GM12892 (cell line): ENCODE measurements at regions not wholly inside any gene's neighbourhood (a gene's known extent, or its start where the extent isn't known, plus 50 kb on each side); places are given as distances from the start of the nearest gene placed in this dataset.
"Not testable (repeated sequence)": the region's sequence is repeated elsewhere in the genome, so short reads cannot be mapped to it uniquely, and the experiment has no call there.

Source experiments
- DNase-seq: peaks from one replicate; pipeline ENCODE4 v3.0.0; 2011; ENCODE audit not compliant: insufficient read length
- FAIRE-seq: peaks from 2 replicates; lab custom pipeline; 2011; peaks lifted over from hg19 to GRCh38; lab: Jason Lieb, UNC
- POLR2A ChIP-seq: IDR thresholded peaks from 2 replicates; pipeline ENCODE4 v1.6.1; 2011; ENCODE audit warnings: low read depth, low read length, control low read depth
- POLR2AphosphoS5 ChIP-seq: IDR thresholded peaks from 2 replicates; pipeline ENCODE4 v1.6.1; 2011; ENCODE audit warnings: low read depth, low read length, control low read depth
- TAF1 ChIP-seq: IDR thresholded peaks from 2 replicates; pipeline ENCODE4 v1.6.1; 2011; ENCODE audit warnings: low read depth, mild to moderate bottlenecking, control low read depth, low read length, borderline replicate concordance

DNA sequence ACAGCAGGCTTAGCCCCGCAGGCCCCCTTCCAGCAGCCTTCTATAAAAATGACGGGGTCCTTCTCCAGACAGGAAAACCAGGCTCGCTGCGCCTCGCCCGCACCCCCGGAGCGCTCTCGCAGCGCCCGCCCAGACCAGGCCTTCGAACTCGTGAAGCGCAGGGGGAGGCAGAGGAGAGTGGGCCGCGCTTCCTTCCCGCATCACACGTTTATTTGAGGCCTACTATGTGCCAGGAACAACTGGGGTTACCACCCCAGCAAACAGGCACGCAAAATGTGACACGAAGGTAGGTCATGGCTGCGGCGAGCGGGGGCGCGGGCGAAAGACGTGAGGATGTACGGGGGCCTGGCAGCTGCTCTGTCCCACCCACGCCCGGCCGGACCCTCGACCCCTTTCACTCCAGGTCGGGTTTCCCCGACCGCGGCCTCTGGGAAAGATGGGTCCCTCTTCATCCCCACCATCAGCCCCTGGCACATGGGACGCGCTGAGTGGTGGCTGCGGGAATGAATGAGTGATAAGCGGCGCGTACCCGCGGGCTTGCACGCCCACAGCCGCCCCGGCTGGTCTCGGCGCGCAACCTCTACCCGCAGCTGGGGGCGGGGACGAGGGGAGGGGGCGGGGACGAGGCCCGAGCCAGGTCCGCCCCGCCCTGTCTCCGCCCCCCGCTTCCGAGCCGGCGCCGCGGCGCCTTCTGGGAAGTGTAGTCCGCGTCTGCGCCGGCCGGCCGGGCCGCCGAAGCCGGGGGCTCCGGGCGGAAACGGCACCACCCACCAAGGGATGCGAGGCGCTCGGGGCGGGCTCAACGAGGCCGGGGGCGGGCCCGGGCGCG, 59.1 kb downstream of the ZNF467 start:
- TF ChIP-seq POLR2AphosphoS5 (no peak), POLR2A (no peak), TAF1 (no peak)
- peak; percentile 85 for FAIRE-seq
- peak; percentile 91 for DNase-seq

DNA sequence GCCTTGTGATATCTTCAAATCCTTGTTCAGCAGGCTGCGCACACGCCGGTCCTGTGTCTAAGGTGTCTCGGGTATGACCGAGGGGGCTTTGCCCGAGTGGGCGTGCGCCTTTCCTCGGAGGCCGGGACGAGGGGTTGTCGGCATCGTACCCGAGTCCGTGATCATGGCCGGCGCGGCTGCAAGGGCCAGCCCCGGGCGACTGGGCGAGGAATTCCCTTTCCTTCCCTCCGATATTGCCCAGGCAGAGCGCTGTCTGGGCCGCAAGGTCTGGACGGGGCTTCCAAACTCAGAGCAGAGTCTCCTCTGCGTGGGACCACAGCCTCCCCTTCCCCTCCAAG, 59.7 kb downstream of the ZNF467 start:
- FAIRE-seq, result no peak
- no peak for DNase-seq
- no peak for TF ChIP-seq POLR2AphosphoS5
- TF ChIP-seq TAF1, result no peak
- no peak for TF ChIP-seq POLR2A

DNA sequence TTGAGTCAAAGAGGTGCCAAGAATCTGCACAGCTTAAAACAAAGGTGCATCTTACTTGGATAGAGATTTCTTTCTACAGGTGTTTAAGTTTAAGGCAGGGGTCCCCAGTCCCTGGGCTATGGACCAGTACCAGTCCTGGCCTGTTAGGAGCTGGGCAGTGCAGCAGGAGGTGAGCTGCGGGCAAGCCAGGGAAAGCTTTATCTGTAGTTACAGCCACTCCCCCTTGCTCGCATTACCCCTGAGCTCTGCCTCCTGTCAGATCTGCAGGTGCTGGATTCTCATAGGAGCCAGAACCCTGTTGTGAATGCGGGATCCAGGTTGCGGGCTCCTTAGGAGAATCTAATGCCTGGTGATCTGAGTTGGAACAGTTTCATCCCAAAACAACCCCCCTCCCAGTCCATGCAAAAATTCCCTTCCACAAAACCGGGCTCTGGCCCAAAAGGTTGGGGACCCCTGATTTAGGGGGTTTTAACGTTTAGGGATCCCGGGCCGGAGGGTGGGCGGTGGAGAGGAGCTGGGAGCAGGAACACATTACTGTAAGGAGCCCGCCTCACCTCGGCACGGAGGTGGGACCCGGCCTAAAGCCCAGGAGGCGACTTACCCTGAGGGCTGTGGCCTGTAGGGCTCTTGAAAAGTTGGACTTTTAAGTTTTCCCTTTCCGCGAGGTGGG, 60.2 kb downstream of the ZNF467 start:
- DNase-seq, result no peak
- FAIRE-seq, result no peak
- TF ChIP-seq POLR2A (no peak), TAF1 (no peak), POLR2AphosphoS5 (no peak)

DNA sequence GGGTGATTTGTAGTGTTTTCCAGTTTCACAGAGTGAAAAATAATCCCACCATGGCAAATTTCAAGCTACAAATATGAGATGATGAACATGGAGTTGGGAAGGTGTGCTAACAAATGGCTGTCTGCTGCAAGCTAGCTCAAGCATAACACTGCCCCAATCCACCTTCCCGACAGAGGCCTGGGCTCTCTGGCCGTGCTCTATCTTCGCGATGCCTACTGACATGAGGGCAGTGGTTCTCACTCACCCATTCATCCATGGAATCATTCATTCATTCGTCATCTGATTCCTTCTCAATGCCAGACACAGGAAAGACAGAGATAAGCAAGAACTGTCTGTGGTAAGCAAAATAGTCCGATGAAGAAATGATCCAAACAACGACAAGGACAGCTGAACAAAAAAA, 65.4 kb downstream of the ZNF467 start:
- TF ChIP-seq POLR2A, result no peak
- FAIRE-seq, result no peak
- DNase-seq, result no peak

DNA sequence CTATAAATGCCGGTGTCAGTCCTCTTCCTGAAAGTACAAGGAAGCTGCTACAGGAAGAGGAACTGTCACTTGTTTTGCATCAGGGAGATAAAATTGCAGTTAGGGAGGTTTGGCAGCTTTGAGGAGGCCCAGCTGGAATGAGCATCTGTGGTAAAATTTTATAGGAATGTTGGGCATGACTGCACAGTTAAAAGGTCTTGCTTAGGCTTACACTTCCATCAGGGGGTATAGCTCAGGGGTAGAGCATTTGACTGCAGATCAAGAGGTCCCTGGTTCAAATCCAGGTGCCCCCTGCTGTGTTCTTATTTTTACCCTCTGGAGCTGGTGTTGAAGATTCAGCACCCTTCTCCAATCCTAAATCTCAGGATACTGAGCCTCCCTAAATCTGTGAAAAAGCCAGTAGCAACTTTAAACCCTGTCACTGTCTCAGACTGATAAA, 65.9 kb downstream of the ZNF467 start:
- TF ChIP-seq POLR2A (no peak), POLR2AphosphoS5 (no peak), TAF1 (no peak)
- DNase-seq, result no peak
- FAIRE-seq, result no peak

DNA sequence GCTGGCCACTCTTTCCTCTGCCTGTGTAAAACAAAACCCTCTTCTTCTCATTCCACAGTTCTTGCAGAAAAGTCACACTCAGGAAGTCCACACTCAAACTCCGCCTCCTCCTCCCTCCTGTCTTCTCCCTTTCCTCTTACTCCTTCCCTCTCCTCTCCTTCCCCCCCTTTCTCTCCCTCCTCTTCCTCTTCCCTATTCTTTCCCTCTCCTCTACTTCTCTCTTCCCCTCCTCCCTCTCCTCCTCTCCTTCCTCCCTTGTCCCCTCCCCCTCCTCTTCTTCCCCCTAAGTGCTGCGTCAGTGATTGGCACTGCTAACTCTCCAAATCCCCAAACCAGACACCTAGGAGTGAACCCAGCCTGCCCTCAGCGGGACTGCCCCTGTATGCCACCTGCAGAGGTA, 67.0 kb downstream of the ZNF467 start:
- FAIRE-seq, result no peak
- no peak for TF ChIP-seq TAF1
- no peak for TF ChIP-seq POLR2AphosphoS5
- TF ChIP-seq POLR2A, result no peak
- no peak for DNase-seq

DNA sequence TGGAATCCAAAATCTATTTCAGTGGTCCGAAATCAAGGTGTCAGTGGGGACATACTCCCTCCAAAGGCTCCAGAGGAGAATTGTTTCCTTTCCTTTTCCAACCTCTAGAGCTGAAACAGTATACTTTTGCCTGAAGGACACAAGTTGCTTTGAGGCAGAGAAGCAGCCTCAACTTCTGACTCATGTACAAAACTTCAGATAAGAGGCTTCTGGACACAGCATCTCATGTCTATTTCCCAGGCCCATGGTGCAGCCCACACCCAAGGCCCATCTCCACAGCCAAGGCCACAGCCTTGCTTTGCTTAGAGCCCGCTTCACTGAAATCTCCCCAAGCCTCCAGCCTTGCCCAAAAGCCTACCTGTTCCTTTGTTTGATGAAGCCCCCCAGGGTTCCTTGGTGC, 68.9 kb downstream of the ZNF467 start:
- no peak for FAIRE-seq
- TF ChIP-seq POLR2A (no peak), POLR2AphosphoS5 (no peak), TAF1 (no peak)
- DNase-seq, result no peak

DNA sequence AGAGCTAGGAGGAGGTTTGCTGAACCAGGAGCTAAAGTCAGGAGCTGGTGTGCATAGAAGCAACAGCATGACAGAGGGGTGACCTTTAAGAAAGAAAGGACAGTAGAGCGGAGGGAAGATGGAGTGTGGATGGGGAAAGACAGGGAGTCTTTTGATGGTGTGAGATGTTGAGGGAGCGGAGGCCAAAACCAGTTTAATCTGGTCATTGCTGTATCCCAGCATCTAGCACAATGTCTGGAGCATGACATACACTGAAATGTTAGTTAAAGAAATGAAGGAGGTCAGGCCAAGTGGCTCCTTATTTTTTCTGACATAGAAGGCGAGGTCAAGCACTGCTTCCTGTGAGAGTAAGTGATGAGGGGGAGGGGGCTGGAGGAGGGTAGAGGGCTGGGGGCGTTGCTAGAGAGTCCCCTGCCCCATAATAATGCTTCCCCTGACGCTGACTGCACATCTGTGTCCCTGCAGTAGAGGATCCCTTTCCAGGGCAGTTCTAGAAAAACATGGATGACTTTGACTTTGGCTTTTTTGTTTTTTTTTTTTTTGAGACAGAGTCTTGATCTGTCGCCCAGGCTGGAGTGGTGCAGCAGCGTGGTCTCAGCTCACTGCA, 70.2 kb downstream of the ZNF467 start:
- no peak for TF ChIP-seq POLR2A
- no peak for TF ChIP-seq TAF1
- no peak for TF ChIP-seq POLR2AphosphoS5
- FAIRE-seq, result no peak
- DNase-seq, result no peak

DNA sequence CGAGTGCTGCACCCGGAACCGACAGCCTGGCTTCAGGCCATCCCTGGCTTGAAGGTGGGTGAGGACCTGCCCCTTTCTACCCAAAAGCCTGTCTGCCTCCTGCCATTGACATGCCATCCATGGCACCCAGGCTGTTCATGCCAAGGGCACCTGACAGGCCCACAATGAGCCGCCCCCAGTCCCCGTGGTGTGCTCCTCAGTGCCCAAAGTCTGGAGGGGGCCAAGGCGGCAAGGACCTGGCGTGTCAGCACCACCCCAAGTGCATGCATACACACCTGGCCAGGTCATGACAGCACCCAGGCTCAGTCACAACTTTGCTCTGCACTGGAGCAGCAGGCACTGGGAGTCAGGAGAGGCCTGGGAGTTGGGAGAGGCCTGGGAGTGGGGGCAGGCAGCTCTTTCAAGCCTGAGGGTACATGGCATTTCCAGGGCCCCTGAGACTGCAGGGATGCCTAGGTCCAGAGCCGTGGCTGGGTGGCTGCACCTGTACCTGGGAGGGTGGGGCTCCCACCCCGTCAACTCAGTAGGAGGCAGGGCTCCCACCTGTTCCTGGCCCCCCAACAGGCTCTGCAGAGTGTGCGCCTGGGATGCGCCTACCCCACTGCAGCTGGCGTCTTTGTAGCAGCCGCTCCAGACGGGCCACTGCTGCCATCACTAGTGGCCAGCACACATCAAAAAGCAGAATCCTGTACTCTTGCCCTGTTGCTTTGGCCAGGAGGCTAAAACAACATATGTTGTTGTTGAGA, 71.7 kb downstream of the ZNF467 start:
- no peak for FAIRE-seq
- DNase-seq, result no peak
- TF ChIP-seq TAF1 (no peak), POLR2A (no peak), POLR2AphosphoS5 (no peak)

DNA sequence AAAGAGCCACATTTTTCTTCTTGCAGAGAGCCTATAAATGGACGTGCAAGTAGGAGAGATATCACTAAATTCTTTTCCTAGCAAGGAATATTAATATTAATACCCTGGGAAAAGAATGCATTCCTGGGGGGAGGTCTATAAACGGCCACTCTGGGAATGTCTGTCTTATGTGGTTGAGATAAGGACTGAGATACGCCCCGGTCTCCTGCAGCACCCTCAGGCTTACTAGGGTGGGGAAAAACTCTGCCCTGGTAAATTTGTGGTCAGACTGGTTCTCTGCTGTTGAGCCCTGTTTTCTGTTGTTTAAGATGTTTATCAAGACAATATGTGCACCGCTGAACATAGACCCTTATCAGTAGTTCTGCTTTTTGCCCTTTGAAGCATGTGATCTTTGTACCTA, 75.6 kb downstream of the ZNF467 start:
- not testable (repeated sequence) for FAIRE-seq, DNase-seq

DNA sequence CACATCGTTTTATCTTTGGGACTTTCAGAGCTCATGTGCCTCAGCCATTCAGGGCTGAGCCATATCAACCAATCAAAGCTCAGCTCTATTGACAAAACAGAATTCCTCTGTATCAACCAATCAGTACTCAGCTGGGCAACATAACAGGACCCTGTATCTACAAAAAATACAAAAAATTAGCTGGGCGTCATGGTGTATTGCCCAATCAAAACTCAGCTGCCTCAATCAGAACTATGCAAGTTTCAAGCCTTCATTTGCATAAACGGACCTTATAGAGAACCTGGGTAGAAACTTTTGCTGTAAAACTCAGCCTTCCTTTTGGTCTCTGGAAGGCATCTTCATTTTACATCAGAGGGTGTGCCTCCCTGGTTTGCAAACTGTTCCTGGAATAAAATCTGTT, 77.1 kb downstream of the ZNF467 start:
- DNase-seq, result no peak
- TF ChIP-seq POLR2A (no peak), POLR2AphosphoS5 (no peak), TAF1 (no peak)
- no peak for FAIRE-seq
